Astrocyte of the spinal cord (primary cell): ENCODE measurements at regions not wholly inside any gene's neighbourhood (a gene's known extent, or its start where the extent isn't known, plus 50 kb on each side); places are given as distances from the start of the nearest gene placed in this dataset.

ENCODE experiments used
- DNase-seq: peaks from one replicate; pipeline ENCODE4 v3.0.0; 2011; ENCODE audit warnings: low read depth, low spot score
- H3K4me3 ChIP-seq: 2 replicates; pipeline ENCODE4 v1.5.1; 2011; ENCODE audit warnings: low read depth, mild to moderate bottlenecking, low read length, moderate library complexity
- CTCF ChIP-seq: IDR thresholded peaks from 2 replicates; pipeline ENCODE4 v1.5.1; 2012; ENCODE audit warnings: low read depth, mild to moderate bottlenecking, low read length, inconsistent platforms
- in situ Hi-C: cut with HindIII; loops from 2 replicates; pipeline ENCODE4 v1.10.0; 2017; ENCODE audit warnings: low sequenced_read_pairs

- no peak for DNase-seq
- in situ Hi-C loops: no loop called here
- TF ChIP-seq CTCF: no peak
- no peak overlapping the region for H3K4me3 ChIP-seq
Observed at GRCh38 chr3:102810937-102811336, 376.1 kb downstream of the ZPLD1 start.

GRCh38 chr3:102826636-102827035, 391.8 kb downstream of the ZPLD1 start:
- in situ Hi-C loops: no loop called here
- H3K4me3 ChIP-seq: no peak overlapping the region
- no peak for TF ChIP-seq CTCF
- DNase-seq: no peak

- no peak overlapping the region for H3K4me3 ChIP-seq
- no peak for TF ChIP-seq CTCF
- no peak for DNase-seq
- in situ Hi-C loops: no loop called here
Observed at GRCh38 chr3:102827386-102827785, 392.6 kb downstream of the ZPLD1 start.

- in situ Hi-C loops: no loop called here
- no peak for TF ChIP-seq CTCF
- H3K4me3 ChIP-seq: no peak overlapping the region
- no peak for DNase-seq
Observed at GRCh38 chr3:102830415-102830814, 395.6 kb downstream of the ZPLD1 start.

GRCh38 chr3:102841866-102842265, 407.1 kb downstream of the ZPLD1 start:
- no peak for TF ChIP-seq CTCF
- in situ Hi-C loops: no loop called here
- H3K4me3 ChIP-seq: no peak overlapping the region
- DNase-seq: no peak

GRCh38 chr3:102866845-102867244, 432.0 kb downstream of the ZPLD1 start:
- no peak for TF ChIP-seq CTCF
- DNase-seq: no peak
- no peak overlapping the region for H3K4me3 ChIP-seq
- in situ Hi-C loops: no loop called here

- no peak for TF ChIP-seq CTCF
- DNase-seq: no peak
Observed at GRCh38 chr3:102883515-102883914, 448.7 kb downstream of the ZPLD1 start.

More at GRCh38 chr3:102883515-102883914, 448.7 kb downstream of the ZPLD1 start:
- in situ Hi-C loops: no loop called here
- no peak overlapping the region for H3K4me3 ChIP-seq
